Osteoblast (primary cell): ENCODE measurements at regions not wholly inside any gene's neighbourhood (a gene's known extent, or its start where the extent isn't known, plus 50 kb on each side); places are given as distances from the start of the nearest gene placed in this dataset.
A peak's percentile ranks its signal among the peaks of the same experiment; 100 is the strongest.

Source experiments
- DNase-seq: peaks from one replicate; pipeline ENCODE4 v3.0.0; 2011; ENCODE audit warnings: low spot score, mixed read lengths; ENCODE audit not compliant: insufficient read length; ENCODE audit errors: missing footprints
- H2AFZ ChIP-seq: 2 replicates; pipeline ENCODE4 v1.6.0; 2011; ENCODE audit warnings: mild to moderate bottlenecking, low read length
- H3K27ac ChIP-seq: 2 replicates; pipeline ENCODE4 v1.5.1; 2011; ENCODE audit warnings: mild to moderate bottlenecking, low read depth, low read length, moderate library complexity
- H3K27me3 ChIP-seq: 2 replicates; pipeline ENCODE4 v1.6.0; 2012; ENCODE audit warnings: mild to moderate bottlenecking, control low read depth, inconsistent platforms, low read length, moderate library complexity; ENCODE audit not compliant: insufficient read depth
- H3K36me3 ChIP-seq: 2 replicates; pipeline ENCODE4 v1.5.1; 2011; ENCODE audit warnings: mild to moderate bottlenecking, low read length, control low read depth, moderate library complexity; ENCODE audit not compliant: insufficient read depth
- H3K4me1 ChIP-seq: 2 replicates; pipeline ENCODE4 v1.5.1; 2011; ENCODE audit warnings: mild to moderate bottlenecking, low read length, control low read depth, moderate library complexity; ENCODE audit not compliant: insufficient read depth
- H3K4me2 ChIP-seq: 2 replicates; pipeline ENCODE4 v1.6.0; 2011; ENCODE audit warnings: mild to moderate bottlenecking, low read length; ENCODE audit not compliant: insufficient read depth
- H3K4me3 ChIP-seq: fragments of 200-600 bp; sonication (generic); 3 replicates; pipeline ENCODE4 v1.5.1; 2012; ENCODE audit warnings: mild to moderate bottlenecking, low read length, inconsistent platforms; ENCODE audit not compliant: insufficient read depth
- H3K79me2 ChIP-seq: 2 replicates; pipeline ENCODE4 v1.6.0; 2012; ENCODE audit warnings: mild to moderate bottlenecking, low read length, control low read depth, inconsistent platforms; ENCODE audit not compliant: insufficient read depth
- H3K9me3 ChIP-seq: 2 replicates; pipeline ENCODE4 v1.5.1; 2011; ENCODE audit warnings: low read depth, low read length, control low read depth
- H4K20me1 ChIP-seq: 2 replicates; pipeline ENCODE4 v1.6.0; 2012; ENCODE audit warnings: mild to moderate bottlenecking, low read length, control low read depth; ENCODE audit not compliant: insufficient read depth
- CTCF ChIP-seq: IDR thresholded peaks from 2 replicates; pipeline ENCODE4 v1.5.1; 2011; ENCODE audit warnings: mild to moderate bottlenecking, low read depth, low read length, moderate library complexity; ENCODE audit errors: extremely low read depth

DNA sequence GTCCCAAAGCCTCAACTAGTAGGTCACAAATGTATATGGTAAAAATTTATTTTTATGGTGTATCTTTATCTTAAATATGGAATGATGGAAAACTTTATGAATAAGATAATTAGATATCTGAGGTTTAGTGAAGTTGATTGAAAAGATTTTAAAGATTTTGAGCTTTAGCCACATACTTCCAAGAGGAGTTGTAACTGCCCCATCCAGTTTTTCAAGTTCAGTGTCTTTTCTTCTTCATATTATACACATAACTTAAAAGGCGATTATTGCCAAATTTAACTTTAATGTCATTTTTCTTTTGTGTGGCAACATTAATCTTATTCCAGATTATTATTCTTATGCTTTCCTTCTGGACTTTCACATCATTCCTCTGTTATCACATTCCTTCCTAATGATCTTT is 266.4 kb downstream of the TINAG start:
- H3K4me2 ChIP-seq, result no peak overlapping the region
- H2AFZ ChIP-seq, result no peak overlapping the region
- H4K20me1 ChIP-seq, result no peaks in the 10 kb centered on the region
- no peaks in the 10 kb centered on the region for H3K9me3 ChIP-seq
- H3K79me2 ChIP-seq, result no peaks in the 10 kb centered on the region
- no peaks in the 10 kb centered on the region for H3K4me1 ChIP-seq
- no peak for DNase-seq
- no peak overlapping the region for H3K27ac ChIP-seq
- H3K36me3 ChIP-seq, result no peaks in the 10 kb centered on the region
- no peak overlapping the region for H3K4me3 ChIP-seq
- H3K27me3 ChIP-seq, result no peaks in the 10 kb centered on the region
- TF ChIP-seq CTCF, result no peak

GRCh38 chr6:54578261-54578660 is 268.3 kb upstream of the FAM83B start:
- Histone ChIP-seq H4K20me1 (no peaks in the 10 kb centered on the region), H3K4me3 (no peak overlapping the region), H3K4me2 (no peak overlapping the region), H3K9me3 (no peaks in the 10 kb centered on the region), H3K36me3 (no peaks in the 10 kb centered on the region), H3K27ac (no peak overlapping the region), H3K79me2 (no peaks in the 10 kb centered on the region), H3K4me1 (no peaks in the 10 kb centered on the region), H2AFZ (no peak overlapping the region), H3K27me3 (no peaks in the 10 kb centered on the region)
- no peak for DNase-seq
- no peak for TF ChIP-seq CTCF

GRCh38 chr6:54579011-54579410 is 267.6 kb upstream of the FAM83B start:
- Histone ChIP-seq H3K27ac (no peak overlapping the region), H3K27me3 (no peaks in the 10 kb centered on the region), H3K9me3 (no peaks in the 10 kb centered on the region), H3K79me2 (no peaks in the 10 kb centered on the region), H4K20me1 (no peaks in the 10 kb centered on the region), H3K4me3 (no peak overlapping the region), H3K36me3 (no peaks in the 10 kb centered on the region), H3K4me2 (no peak overlapping the region), H2AFZ (no peak overlapping the region), H3K4me1 (no peaks in the 10 kb centered on the region)
- no peak for DNase-seq
- no peak for TF ChIP-seq CTCF

DNA sequence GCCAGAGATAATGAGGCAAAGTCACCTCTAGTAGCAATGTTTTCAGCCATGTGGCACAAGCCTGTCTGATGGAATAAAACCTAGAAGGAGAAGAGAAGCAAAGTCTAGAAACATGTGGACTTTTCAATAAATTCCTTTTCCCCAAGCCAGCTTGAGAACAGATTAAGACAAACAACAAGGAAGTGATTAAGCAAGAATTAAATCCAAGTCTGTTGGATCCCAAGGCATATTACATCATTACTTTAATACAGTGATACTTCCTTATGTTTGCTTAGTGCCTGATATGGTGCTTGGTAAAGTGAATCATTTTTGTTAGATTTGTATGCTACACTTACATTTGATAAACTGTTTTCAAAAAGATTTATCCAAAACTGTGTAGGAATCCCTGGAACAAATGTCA is 260.3 kb upstream of the FAM83B start:
- H3K79me2 ChIP-seq, result no peaks in the 10 kb centered on the region
- H3K4me3 ChIP-seq, result no peak overlapping the region
- peaks cover 27% of the 10 kb centered on the region for H3K4me1 ChIP-seq
- H2AFZ ChIP-seq, result no peak overlapping the region
- peak overlapping the region; percentile 51 for H3K27ac ChIP-seq
- TF ChIP-seq CTCF, result no peak
- H4K20me1 ChIP-seq, result no peaks in the 10 kb centered on the region
- no peaks in the 10 kb centered on the region for H3K9me3 ChIP-seq
- no peaks in the 10 kb centered on the region for H3K36me3 ChIP-seq
- DNase-seq, result no peak
- H3K27me3 ChIP-seq, result no peaks in the 10 kb centered on the region
- H3K4me2 ChIP-seq, result peak overlapping the region; percentile 42
